Retinal pigment epithelial cell (primary cell): ENCODE measurements at regions not wholly inside any gene's neighbourhood (a gene's known extent, or its start where the extent isn't known, plus 50 kb on each side); places are given as distances from the start of the nearest gene placed in this dataset.

Experiments used
- DNase-seq: peaks from one replicate; pipeline ENCODE4 v3.0.0-alpha.2; 2010; ENCODE audit warnings: low read depth
- H3K4me3 ChIP-seq: 2 replicates; pipeline ENCODE4 v1.5.1; 2011; ENCODE audit warnings: mild to moderate bottlenecking, low read length, control low read depth, moderate library complexity
- CTCF ChIP-seq: conservative IDR thresholded peaks from 2 replicates; pipeline ENCODE4 v1.5.1; 2011; ENCODE audit warnings: low read depth, low read length, control low read depth, inconsistent platforms

GRCh38 chr1:38667626-38668025 is 191.9 kb downstream of the RRAGC start:
- DNase-seq = no peak
- no peak overlapping the region for H3K4me3 ChIP-seq
- no peak for TF ChIP-seq CTCF

- H3K4me3 ChIP-seq = no peak overlapping the region
- no peak for DNase-seq
- TF ChIP-seq CTCF = no peak
These were observed 197.4 kb downstream of the RRAGC start for GRCh38 chr1:38662126-38662525.

- TF ChIP-seq CTCF = no peak
- DNase-seq = no peak
These were observed 200.7 kb downstream of the RRAGC start for GRCh38 chr1:38658883-38659282.

GRCh38 chr1:38657873-38658272 is 201.7 kb downstream of the RRAGC start:
- DNase-seq = no peak
- no peak for TF ChIP-seq CTCF
- H3K4me3 ChIP-seq = no peak overlapping the region

More at GRCh38 chr1:38658883-38659282, 200.7 kb downstream of the RRAGC start:
- H3K4me3 ChIP-seq = no peak overlapping the region

- no peak for DNase-seq
- H3K4me3 ChIP-seq = no peak overlapping the region
- no peak for TF ChIP-seq CTCF
These were observed 202.2 kb downstream of the RRAGC start for GRCh38 chr1:38657207-38657840.

- no peak for TF ChIP-seq CTCF
- H3K4me3 ChIP-seq = no peak overlapping the region
- DNase-seq = no peak
These were observed 202.8 kb downstream of the RRAGC start for GRCh38 chr1:38656726-38657125.

GRCh38 chr1:38652217-38652616 is 207.4 kb downstream of the RRAGC start:
- TF ChIP-seq CTCF = no peak
- DNase-seq = no peak
- no peak overlapping the region for H3K4me3 ChIP-seq
